HL-60 (cell line): ENCODE measurements at regions not wholly inside any gene's neighbourhood (a gene's known extent, or its start where the extent isn't known, plus 50 kb on each side); places are given as distances from the start of the nearest gene placed in this dataset.
"Not testable (repeated sequence)": the region's sequence is repeated elsewhere in the genome, so short reads cannot be mapped to it uniquely, and the experiment has no call there.

Source experiments
- DNase-seq, 2 experiments: peaks; one replicate each; pipeline ENCODE4 v3.0.0-alpha.2; 2010 to 2020; ENCODE audit warnings: low read depth in 1 of 2, low spot score in 1 of 2
- H3K27ac ChIP-seq: fragments of 250-450 bp; sonication (Bioruptor Pico); replicated peaks from 2 replicates; pipeline ENCODE4 v1.5.1; 2020; ENCODE audit warnings: mild to moderate bottlenecking, moderate library complexity
- H3K27me3 ChIP-seq: fragments of 250-450 bp; sonication (Bioruptor Pico); 2 replicates; pipeline ENCODE4 v1.5.1; 2021; ENCODE audit warnings: mild to moderate bottlenecking, moderate library complexity; ENCODE audit not compliant: insufficient read depth, poor library complexity, severe bottlenecking
- H3K4me3 ChIP-seq: replicated peaks from 2 replicates; pipeline ENCODE4 v1.5.1; 2011; ENCODE audit warnings: mild to moderate bottlenecking, control low read depth, low read length; ENCODE audit not compliant: insufficient read depth
- GABPA ChIP-seq: IDR thresholded peaks from 2 replicates; pipeline ENCODE4 v1.6.1; 2012; ENCODE audit warnings: low read depth
- POLR2AphosphoS5 ChIP-seq: IDR thresholded peaks from 2 replicates; pipeline ENCODE4 v1.6.1; 2012; ENCODE audit warnings: low read depth
- SPI1 ChIP-seq: IDR thresholded peaks from 2 replicates; pipeline ENCODE4 v1.6.1; 2012; ENCODE audit warnings: low read depth, mild to moderate bottlenecking, borderline replicate concordance
- TF ChIP-seq, protein P1 (sequence below): IDR thresholded peaks from 2 replicates; pipeline ENCODE4 v1.6.1; 2012; ENCODE audit warnings: low read depth; ENCODE audit not compliant: insufficient replicate concordance
- TF ChIP-seq, protein P2 (sequence below): IDR thresholded peaks from one replicate; pipeline ENCODE4 v1.5.1; 2011; ENCODE audit warnings: low read length, control low read depth, inconsistent platforms; ENCODE audit not compliant: insufficient read depth

DNA sequence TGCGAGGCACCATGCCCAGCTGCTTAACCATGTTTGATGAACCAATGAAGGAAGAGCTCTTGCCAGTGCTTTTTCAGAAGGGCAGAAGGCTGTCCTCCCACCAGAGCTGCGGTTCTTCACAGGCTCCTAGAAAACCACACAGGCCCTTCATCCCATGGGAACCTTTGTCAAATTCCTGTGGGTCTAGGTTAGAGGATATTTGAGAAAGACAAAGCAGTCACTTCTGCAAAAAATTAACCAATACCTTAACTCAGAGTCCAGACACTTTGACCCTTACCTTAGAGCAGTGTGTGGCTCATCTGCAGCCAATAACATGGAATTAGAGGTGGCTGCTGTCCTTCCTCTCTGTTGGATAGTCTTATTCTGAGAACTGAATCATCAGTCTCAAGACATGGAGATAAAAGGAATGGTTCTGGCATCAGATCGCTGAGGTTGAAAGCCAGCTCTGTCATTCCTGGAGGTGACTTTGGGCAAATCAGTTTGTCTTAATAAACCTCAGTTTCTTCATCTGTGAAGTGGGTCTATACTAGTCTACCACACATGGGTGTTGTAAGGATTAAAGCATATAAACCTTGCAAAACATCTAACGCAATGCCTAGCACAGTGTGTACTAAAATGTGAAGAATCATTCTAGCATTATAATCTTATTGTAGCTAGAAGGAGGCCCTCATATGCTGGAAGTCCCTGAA, 65.1 kb upstream of the PIP4K2A start:
- no peak for DNase-seq
- no peaks in the 10 kb centered on the region for H3K27me3 ChIP-seq
- H3K27ac ChIP-seq, result no peak overlapping the region
- TF ChIP-seq, protein P1, sequence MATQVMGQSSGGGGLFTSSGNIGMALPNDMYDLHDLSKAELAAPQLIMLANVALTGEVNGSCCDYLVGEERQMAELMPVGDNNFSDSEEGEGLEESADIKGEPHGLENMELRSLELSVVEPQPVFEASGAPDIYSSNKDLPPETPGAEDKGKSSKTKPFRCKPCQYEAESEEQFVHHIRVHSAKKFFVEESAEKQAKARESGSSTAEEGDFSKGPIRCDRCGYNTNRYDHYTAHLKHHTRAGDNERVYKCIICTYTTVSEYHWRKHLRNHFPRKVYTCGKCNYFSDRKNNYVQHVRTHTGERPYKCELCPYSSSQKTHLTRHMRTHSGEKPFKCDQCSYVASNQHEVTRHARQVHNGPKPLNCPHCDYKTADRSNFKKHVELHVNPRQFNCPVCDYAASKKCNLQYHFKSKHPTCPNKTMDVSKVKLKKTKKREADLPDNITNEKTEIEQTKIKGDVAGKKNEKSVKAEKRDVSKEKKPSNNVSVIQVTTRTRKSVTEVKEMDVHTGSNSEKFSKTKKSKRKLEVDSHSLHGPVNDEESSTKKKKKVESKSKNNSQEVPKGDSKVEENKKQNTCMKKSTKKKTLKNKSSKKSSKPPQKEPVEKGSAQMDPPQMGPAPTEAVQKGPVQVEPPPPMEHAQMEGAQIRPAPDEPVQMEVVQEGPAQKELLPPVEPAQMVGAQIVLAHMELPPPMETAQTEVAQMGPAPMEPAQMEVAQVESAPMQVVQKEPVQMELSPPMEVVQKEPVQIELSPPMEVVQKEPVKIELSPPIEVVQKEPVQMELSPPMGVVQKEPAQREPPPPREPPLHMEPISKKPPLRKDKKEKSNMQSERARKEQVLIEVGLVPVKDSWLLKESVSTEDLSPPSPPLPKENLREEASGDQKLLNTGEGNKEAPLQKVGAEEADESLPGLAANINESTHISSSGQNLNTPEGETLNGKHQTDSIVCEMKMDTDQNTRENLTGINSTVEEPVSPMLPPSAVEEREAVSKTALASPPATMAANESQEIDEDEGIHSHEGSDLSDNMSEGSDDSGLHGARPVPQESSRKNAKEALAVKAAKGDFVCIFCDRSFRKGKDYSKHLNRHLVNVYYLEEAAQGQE, result no peak
- TF ChIP-seq GABPA, result no peak
- no peak for TF ChIP-seq SPI1
- no peak for TF ChIP-seq POLR2AphosphoS5
- TF ChIP-seq, protein P2, sequence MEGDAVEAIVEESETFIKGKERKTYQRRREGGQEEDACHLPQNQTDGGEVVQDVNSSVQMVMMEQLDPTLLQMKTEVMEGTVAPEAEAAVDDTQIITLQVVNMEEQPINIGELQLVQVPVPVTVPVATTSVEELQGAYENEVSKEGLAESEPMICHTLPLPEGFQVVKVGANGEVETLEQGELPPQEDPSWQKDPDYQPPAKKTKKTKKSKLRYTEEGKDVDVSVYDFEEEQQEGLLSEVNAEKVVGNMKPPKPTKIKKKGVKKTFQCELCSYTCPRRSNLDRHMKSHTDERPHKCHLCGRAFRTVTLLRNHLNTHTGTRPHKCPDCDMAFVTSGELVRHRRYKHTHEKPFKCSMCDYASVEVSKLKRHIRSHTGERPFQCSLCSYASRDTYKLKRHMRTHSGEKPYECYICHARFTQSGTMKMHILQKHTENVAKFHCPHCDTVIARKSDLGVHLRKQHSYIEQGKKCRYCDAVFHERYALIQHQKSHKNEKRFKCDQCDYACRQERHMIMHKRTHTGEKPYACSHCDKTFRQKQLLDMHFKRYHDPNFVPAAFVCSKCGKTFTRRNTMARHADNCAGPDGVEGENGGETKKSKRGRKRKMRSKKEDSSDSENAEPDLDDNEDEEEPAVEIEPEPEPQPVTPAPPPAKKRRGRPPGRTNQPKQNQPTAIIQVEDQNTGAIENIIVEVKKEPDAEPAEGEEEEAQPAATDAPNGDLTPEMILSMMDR, result no peak
- no peak overlapping the region for H3K4me3 ChIP-seq

DNA sequence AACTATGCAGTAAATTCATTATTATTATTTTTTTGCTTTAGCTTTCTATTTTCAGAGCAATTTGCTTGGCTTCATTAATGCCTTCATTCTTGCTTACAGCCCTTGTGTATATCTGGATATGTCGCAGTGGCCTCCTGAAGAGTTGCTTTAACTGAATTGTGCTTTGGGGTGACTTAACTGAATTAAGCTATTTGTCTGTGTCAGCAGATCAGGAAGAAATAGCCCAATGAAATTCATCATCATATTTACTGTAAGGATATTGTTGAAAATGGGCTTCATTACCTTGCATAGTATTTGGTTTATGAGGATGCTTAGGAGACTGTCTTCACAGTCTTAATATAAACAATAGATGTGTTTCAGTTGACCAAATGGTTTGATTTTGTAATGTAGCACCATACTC, 59.7 kb upstream of the PIP4K2A start:
- TF ChIP-seq, protein P1, result no peak
- TF ChIP-seq POLR2AphosphoS5, result no peak
- no peak for TF ChIP-seq SPI1
- TF ChIP-seq GABPA, result no peak
- TF ChIP-seq, protein P2, result no peak
- Histone ChIP-seq H3K4me3 (no peak overlapping the region), H3K27ac (no peak overlapping the region), H3K27me3 (no peaks in the 10 kb centered on the region)
- DNase-seq, result no peak

DNA sequence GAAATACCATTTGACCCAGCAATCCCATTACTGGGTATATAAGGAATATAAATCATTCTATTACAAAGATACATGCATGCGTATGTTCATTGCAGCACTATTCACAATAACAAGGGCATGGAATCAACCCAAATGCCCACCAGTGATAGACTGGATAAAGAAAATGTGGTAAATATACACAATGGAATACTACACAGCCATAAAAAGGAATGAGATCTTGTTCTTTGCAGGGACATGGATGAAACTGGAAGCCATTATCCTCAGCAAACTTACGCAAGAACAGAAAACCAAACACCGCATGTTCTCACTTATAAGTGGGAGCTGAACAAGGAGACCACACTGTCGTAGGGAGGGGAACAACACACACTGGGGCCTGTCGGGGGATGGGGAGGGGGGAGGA, 57.3 kb upstream of the PIP4K2A start:
- H3K27ac ChIP-seq, DNase-seq, H3K4me3 ChIP-seq, H3K27me3 ChIP-seq: not testable (repeated sequence)

DNA sequence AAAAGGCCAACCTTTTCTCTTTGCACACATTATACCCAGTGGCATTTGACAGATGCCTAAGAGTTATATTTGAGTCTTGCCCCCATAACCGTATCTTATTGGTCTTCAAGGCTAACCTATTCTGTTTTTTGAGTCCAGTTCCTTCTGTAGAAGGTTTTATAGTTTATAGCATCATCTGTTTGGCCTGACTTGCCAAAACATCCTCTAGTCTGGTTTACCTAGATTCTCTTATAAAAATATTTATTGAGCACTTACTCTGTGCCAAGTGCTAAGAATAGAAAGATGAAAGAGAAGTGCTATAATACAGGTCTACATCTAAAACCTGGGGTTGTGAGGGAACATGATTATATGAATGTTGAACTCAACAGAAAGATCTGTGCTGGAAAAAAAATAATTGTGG, 55.9 kb upstream of the PIP4K2A start:
- Histone ChIP-seq H3K27ac (no peak overlapping the region), H3K4me3 (no peak overlapping the region), H3K27me3 (no peaks in the 10 kb centered on the region)
- no peak for TF ChIP-seq GABPA
- DNase-seq, result no peak

DNA sequence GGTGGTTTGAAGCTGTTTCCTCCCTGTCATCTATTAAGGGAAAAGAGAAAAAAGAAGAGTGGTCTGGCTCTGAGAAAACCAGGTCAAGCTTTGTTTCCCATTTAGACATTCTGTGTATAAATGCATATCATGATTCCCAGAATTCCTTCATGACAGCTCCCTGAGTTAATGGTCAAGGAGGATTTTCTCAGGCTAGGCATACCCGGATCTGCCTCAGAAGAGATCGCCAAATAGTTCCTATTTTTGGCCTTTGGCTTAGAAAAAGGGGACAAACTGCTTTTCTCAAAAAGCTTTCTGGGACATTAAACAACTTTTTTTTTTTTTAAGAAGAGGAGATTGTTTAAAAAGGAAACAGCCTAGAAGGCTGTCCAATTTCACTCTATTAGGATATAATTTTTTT, 53.5 kb upstream of the PIP4K2A start:
- Histone ChIP-seq H3K27me3 (no peaks in the 10 kb centered on the region), H3K27ac (no peak overlapping the region), H3K4me3 (no peak overlapping the region)
- no peak for TF ChIP-seq GABPA
- TF ChIP-seq, protein P1, result no peak
- no peak for TF ChIP-seq SPI1
- TF ChIP-seq, protein P2, result no peak
- no peak for TF ChIP-seq POLR2AphosphoS5
- no peak for DNase-seq
